HG03575 (cell line): ENCODE measurements at regions not wholly inside any gene's neighbourhood (a gene's known extent, or its start where the extent isn't known, plus 50 kb on each side); places are given as distances from the start of the nearest gene placed in this dataset.

Experiments
- ATAC-seq: cut with Tn5 transposase; IDR thresholded peaks from one replicate; pipeline ENCODE4 v1.9.1; 2021; ENCODE audit not compliant: unreplicated experiment, insufficient number of reproducible peaks, low FRiP score; ENCODE audit errors: extremely low read depth

- no peak for ATAC-seq
Observed at GRCh38 chr12:14135996-14136395, 154.6 kb upstream of the GRIN2B start.

GRCh38 chr12:14138495-14138894 lies 157.1 kb upstream of the GRIN2B start:
- no peak for ATAC-seq

GRCh38 chr12:14148489-14149270 lies 167.3 kb upstream of the GRIN2B start:
- ATAC-seq, result no peak

GRCh38 chr12:14153803-14154202 lies 172.4 kb upstream of the GRIN2B start:
- no peak for ATAC-seq

- ATAC-seq, result no peak
Observed at GRCh38 chr12:14156606-14157005, 175.2 kb upstream of the GRIN2B start.

- ATAC-seq, result peak; percentile 98
Observed at GRCh38 chr12:14157088-14157747, 175.8 kb upstream of the GRIN2B start.

- no peak for ATAC-seq
Observed at GRCh38 chr12:14164266-14164665, 182.9 kb upstream of the GRIN2B start.

- ATAC-seq, result no peak
Observed at GRCh38 chr12:14167005-14167628, 185.7 kb upstream of the GRIN2B start.

- no peak for ATAC-seq
Observed at GRCh38 chr12:14169281-14169680, 187.9 kb upstream of the GRIN2B start.

- ATAC-seq, result peak; percentile 69
Observed at GRCh38 chr12:14171106-14171505, 189.7 kb upstream of the GRIN2B start.

GRCh38 chr12:14175206-14175605 lies 190.3 kb upstream of the ATF7IP start:
- no peak for ATAC-seq

- peak; percentile 47 for ATAC-seq
Observed at GRCh38 chr12:14185427-14186192, 179.9 kb upstream of the ATF7IP start.

GRCh38 chr12:14186193-14186502 lies 179.3 kb upstream of the ATF7IP start:
- no peak for ATAC-seq

- no peak for ATAC-seq
Observed at GRCh38 chr12:14187002-14187401, 178.5 kb upstream of the ATF7IP start.

- no peak for ATAC-seq
Observed at GRCh38 chr12:14187966-14188365, 177.5 kb upstream of the ATF7IP start.

GRCh38 chr12:14188744-14189143 lies 176.7 kb upstream of the ATF7IP start:
- no peak for ATAC-seq

- no peak for ATAC-seq
Observed at GRCh38 chr12:14190694-14191093, 174.8 kb upstream of the ATF7IP start.

- ATAC-seq, result no peak
Observed at GRCh38 chr12:14191612-14192011, 173.9 kb upstream of the ATF7IP start.

- ATAC-seq, result no peak
Observed at GRCh38 chr12:14193639-14194038, 171.8 kb upstream of the ATF7IP start.

- no peak for ATAC-seq
Observed at GRCh38 chr12:14194572-14194971, 170.9 kb upstream of the ATF7IP start.
